SK-N-SH treated with all-trans-retinoic acid at 6 μM for 48 hours (cell line): ENCODE measurements at regions not wholly inside any gene's neighbourhood (a gene's known extent, or its start where the extent isn't known, plus 50 kb on each side); places are given as distances from the start of the nearest gene placed in this dataset.

ENCODE experiments used
- ATAC-seq: fragments of 200-7000 bp; cut with Tn5 transposase; 3 replicates; pipeline ENCODE4 v1.9.1; 2020; ENCODE audit warnings: mild to moderate bottlenecking, moderate library complexity
- ARNTL ChIP-seq: fragments of 450-650 bp; formaldehyde crosslinking; IDR thresholded peaks from 2 replicates; pipeline ENCODE4 v1.5.0; 2020; ENCODE audit warnings: low read depth, mild to moderate bottlenecking, moderate library complexity, borderline replicate concordance
- BACH2 ChIP-seq: fragments of 250-450 bp; sonication (Bioruptor Pico); IDR thresholded peaks from 2 replicates; pipeline ENCODE4 v1.9.0; 2021; ENCODE audit warnings: mild to moderate bottlenecking, borderline replicate concordance
- CSDC2 ChIP-seq: fragments of 250-450 bp; sonication (Bioruptor Pico); IDR thresholded peaks from 2 replicates; pipeline ENCODE4 v1.5.0; 2020; ENCODE audit warnings: mild to moderate bottlenecking, moderate library complexity
- CSRNP3 ChIP-seq: fragments of 250-450 bp; sonication (Bioruptor Pico); IDR thresholded peaks from 2 replicates; pipeline ENCODE4 v1.5.1; 2021; ENCODE audit warnings: mild to moderate bottlenecking, moderate library complexity
- ESRRG ChIP-seq: fragments of 250-450 bp; sonication (Bioruptor Pico); IDR thresholded peaks from 2 replicates; pipeline ENCODE4 v1.6.1; 2021; ENCODE audit warnings: mild to moderate bottlenecking
- GLIS3 ChIP-seq: fragments of 250-450 bp; sonication (Bioruptor Pico); IDR thresholded peaks from 2 replicates; pipeline ENCODE4 v1.5.0; 2020; ENCODE audit warnings: mild to moderate bottlenecking, moderate library complexity
- ISL1 ChIP-seq: fragments of 250-450 bp; sonication (Bioruptor Pico); IDR thresholded peaks from 2 replicates; pipeline ENCODE4 v2.1.2; 2022; ENCODE audit warnings: mild to moderate bottlenecking, moderate library complexity
- OSR1 ChIP-seq: fragments of 250-450 bp; sonication (Bioruptor Pico); IDR thresholded peaks from 2 replicates; pipeline ENCODE4 v1.8.0; 2022; ENCODE audit warnings: moderate library complexity, mild to moderate bottlenecking, inconsistent platforms
- PATZ1 ChIP-seq: fragments of 250-450 bp; sonication (Bioruptor Pico); IDR thresholded peaks from 2 replicates; pipeline ENCODE4 v1.8.0; 2020; ENCODE audit warnings: mild to moderate bottlenecking, moderate library complexity, borderline replicate concordance
- PPARA ChIP-seq: fragments of 250-450 bp; sonication (Bioruptor Pico); IDR thresholded peaks from 2 replicates; pipeline ENCODE4 v1.5.0; 2020; ENCODE audit warnings: mild to moderate bottlenecking, borderline replicate concordance
- RARB ChIP-seq: fragments of 250-450 bp; sonication (Bioruptor Pico); IDR thresholded peaks from 2 replicates; pipeline ENCODE4 v1.8.0; 2021; ENCODE audit warnings: mild to moderate bottlenecking, moderate library complexity
- TCF4 ChIP-seq: fragments of 250-450 bp; sonication (Bioruptor Pico); IDR thresholded peaks from 2 replicates; pipeline ENCODE4 v1.8.0; 2021; ENCODE audit warnings: mild to moderate bottlenecking, moderate library complexity, borderline replicate concordance
- TOX ChIP-seq: fragments of 250-450 bp; sonication (Bioruptor Pico); IDR thresholded peaks from 2 replicates; pipeline ENCODE4 v1.8.0; 2021; ENCODE audit warnings: mild to moderate bottlenecking, moderate library complexity, borderline replicate concordance
- ZC3H10 ChIP-seq: fragments of 250-450 bp; sonication (Bioruptor Pico); IDR thresholded peaks from 2 replicates; pipeline ENCODE4 v1.5.1; 2021; ENCODE audit warnings: mild to moderate bottlenecking, moderate library complexity
- ZFP30 ChIP-seq: fragments of 450-650 bp; formaldehyde crosslinking; IDR thresholded peaks from 2 replicates; pipeline ENCODE4 v1.5.0; 2022; ENCODE audit warnings: mild to moderate bottlenecking, moderate library complexity
- ZNF565 ChIP-seq: fragments of 450-650 bp; formaldehyde crosslinking; conservative IDR thresholded peaks from 2 replicates; pipeline ENCODE4 v1.5.0; 2020; ENCODE audit warnings: low read depth, mild to moderate bottlenecking, moderate library complexity
- ZNF8 ChIP-seq: fragments of 450-650 bp; formaldehyde crosslinking; IDR thresholded peaks from 2 replicates; pipeline ENCODE4 v1.5.0; 2020; ENCODE audit warnings: mild to moderate bottlenecking, moderate library complexity
- TF ChIP-seq, protein P1 (sequence below): fragments of 250-450 bp; sonication (Bioruptor Pico); IDR thresholded peaks from 2 replicates; pipeline ENCODE4 v1.5.0; 2020; ENCODE audit warnings: mild to moderate bottlenecking, moderate library complexity
- TF ChIP-seq, protein P2 (sequence below): fragments of 250-450 bp; sonication (Bioruptor Pico); IDR thresholded peaks from 2 replicates; pipeline ENCODE4 v1.8.0; 2021; ENCODE audit warnings: low read depth, mild to moderate bottlenecking, moderate library complexity, borderline replicate concordance
- TF ChIP-seq, protein P3 (sequence below): fragments of 250-450 bp; sonication (Bioruptor Pico); IDR thresholded peaks from 2 replicates; pipeline ENCODE4 v1.5.1; 2020; ENCODE audit warnings: low read depth, mild to moderate bottlenecking, moderate library complexity

DNA sequence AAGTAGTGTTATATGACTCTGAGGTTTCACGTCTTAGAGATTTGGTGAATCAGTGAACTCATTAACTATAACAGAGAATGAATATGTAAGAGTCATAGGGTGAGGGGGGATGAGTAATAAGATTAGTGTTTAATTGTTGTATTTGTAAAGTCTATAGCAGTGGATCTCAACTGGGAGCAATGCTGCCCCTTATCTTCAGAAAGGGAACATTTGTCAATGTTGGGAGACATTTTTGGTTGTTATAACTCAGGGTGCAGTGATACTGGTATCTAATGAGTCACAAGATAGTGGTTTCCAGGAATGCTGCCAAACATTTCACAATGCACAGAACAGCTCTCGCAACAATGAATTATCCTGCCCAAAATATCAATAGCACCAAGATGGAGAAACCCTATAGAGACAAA, 1193.7 kb downstream of the GALC start (continued):
- TF ChIP-seq ISL1 (CRISPR knock-in tag), result peak; percentile 91

- TF ChIP-seq ZNF8 (CRISPR knock-in tag) (no peak), OSR1 (CRISPR knock-in tag) (no peak), ESRRG (no peak), ZC3H10 (CRISPR knock-in tag) (no peak), RARB (CRISPR knock-in tag) (no peak), BACH2 (CRISPR knock-in tag) (no peak), TOX (CRISPR knock-in tag) (no peak), CSDC2 (no peak), ARNTL (CRISPR knock-in tag) (no peak), ISL1 (CRISPR knock-in tag) (no peak), GLIS3 (no peak), ZNF565 (CRISPR knock-in tag) (no peak), PPARA (CRISPR knock-in tag) (no peak), CSRNP3 (CRISPR knock-in tag) (no peak), PATZ1 (CRISPR knock-in tag) (no peak), ZFP30 (CRISPR knock-in tag) (no peak)
- TF ChIP-seq, protein P1, sequence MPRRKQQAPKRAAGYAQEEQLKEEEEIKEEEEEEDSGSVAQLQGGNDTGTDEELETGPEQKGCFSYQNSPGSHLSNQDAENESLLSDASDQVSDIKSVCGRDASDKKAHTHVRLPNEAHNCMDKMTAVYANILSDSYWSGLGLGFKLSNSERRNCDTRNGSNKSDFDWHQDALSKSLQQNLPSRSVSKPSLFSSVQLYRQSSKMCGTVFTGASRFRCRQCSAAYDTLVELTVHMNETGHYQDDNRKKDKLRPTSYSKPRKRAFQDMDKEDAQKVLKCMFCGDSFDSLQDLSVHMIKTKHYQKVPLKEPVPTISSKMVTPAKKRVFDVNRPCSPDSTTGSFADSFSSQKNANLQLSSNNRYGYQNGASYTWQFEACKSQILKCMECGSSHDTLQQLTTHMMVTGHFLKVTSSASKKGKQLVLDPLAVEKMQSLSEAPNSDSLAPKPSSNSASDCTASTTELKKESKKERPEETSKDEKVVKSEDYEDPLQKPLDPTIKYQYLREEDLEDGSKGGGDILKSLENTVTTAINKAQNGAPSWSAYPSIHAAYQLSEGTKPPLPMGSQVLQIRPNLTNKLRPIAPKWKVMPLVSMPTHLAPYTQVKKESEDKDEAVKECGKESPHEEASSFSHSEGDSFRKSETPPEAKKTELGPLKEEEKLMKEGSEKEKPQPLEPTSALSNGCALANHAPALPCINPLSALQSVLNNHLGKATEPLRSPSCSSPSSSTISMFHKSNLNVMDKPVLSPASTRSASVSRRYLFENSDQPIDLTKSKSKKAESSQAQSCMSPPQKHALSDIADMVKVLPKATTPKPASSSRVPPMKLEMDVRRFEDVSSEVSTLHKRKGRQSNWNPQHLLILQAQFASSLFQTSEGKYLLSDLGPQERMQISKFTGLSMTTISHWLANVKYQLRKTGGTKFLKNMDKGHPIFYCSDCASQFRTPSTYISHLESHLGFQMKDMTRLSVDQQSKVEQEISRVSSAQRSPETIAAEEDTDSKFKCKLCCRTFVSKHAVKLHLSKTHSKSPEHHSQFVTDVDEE (CRISPR knock-in tag), result no peak
- TF ChIP-seq, protein P2, sequence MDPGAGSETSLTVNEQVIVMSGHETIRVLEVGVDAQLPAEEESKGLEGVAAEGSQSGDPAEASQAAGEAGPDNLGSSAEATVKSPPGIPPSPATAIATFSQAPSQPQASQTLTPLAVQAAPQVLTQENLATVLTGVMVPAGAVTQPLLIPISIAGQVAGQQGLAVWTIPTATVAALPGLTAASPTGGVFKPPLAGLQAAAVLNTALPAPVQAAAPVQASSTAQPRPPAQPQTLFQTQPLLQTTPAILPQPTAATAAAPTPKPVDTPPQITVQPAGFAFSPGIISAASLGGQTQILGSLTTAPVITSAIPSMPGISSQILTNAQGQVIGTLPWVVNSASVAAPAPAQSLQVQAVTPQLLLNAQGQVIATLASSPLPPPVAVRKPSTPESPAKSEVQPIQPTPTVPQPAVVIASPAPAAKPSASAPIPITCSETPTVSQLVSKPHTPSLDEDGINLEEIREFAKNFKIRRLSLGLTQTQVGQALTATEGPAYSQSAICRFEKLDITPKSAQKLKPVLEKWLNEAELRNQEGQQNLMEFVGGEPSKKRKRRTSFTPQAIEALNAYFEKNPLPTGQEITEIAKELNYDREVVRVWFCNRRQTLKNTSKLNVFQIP (CRISPR knock-in tag), result no peak
- TF ChIP-seq, protein P3, sequence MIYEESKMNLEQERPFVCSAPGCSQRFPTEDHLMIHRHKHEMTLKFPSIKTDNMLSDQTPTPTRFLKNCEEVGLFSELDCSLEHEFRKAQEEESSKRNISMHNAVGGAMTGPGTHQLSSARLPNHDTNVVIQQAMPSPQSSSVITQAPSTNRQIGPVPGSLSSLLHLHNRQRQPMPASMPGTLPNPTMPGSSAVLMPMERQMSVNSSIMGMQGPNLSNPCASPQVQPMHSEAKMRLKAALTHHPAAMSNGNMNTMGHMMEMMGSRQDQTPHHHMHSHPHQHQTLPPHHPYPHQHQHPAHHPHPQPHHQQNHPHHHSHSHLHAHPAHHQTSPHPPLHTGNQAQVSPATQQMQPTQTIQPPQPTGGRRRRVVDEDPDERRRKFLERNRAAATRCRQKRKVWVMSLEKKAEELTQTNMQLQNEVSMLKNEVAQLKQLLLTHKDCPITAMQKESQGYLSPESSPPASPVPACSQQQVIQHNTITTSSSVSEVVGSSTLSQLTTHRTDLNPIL (CRISPR knock-in tag), result no peak
- no peak for ATAC-seq
These were observed 1194.7 kb downstream of the GALC start for GRCh38 chr14:86798330-86798729.

GRCh38 chr14:86797075-86797351, 1196.0 kb downstream of the GALC start:
- ATAC-seq, result no peak
- TF ChIP-seq BACH2 (CRISPR knock-in tag), result no peak
- TF ChIP-seq TCF4 (CRISPR knock-in tag), result no peak
- no peak for TF ChIP-seq PPARA (CRISPR knock-in tag)
- TF ChIP-seq ZC3H10 (CRISPR knock-in tag), result no peak
- no peak for TF ChIP-seq ISL1 (CRISPR knock-in tag)
- TF ChIP-seq CSRNP3 (CRISPR knock-in tag), result no peak
